Caco-2 (cell line): ENCODE measurements at regions not wholly inside any gene's neighbourhood (a gene's known extent, or its start where the extent isn't known, plus 50 kb on each side); places are given as distances from the start of the nearest gene placed in this dataset.

Experiments used
- BruUV-seq: library from RNA; stranded (reverse); fragments of 400-500 nt; replicated peaks from 2 replicates; lab custom pipeline; 2021; lab: Mats Ljungman, UMichigan
- CTCF ChIA-PET: fragments of 300-600 bp; sonication (Branson Sonifier 250); formaldehyde crosslinking; loops from one replicate; lab custom pipeline; 2022; ENCODE audit warnings: antibody characterized with exemption; lab: Charles Lee
- POLR2A ChIA-PET: fragments of 300-600 bp; sonication (Branson Sonifier 250); formaldehyde crosslinking; loops from one replicate; lab custom pipeline; 2022; ENCODE audit warnings: antibody characterized with exemption; lab: Charles Lee
- DNase-seq, 2 experiments: peaks; one replicate each; pipeline versions ENCODE4 v3.0.0 to v3.0.0-alpha.2; 2020 to 2022
- H3K27me3 ChIP-seq: replicated peaks from 2 replicates; pipeline ENCODE4 v1.6.0; 2011; ENCODE audit warnings: low read length; ENCODE audit not compliant: control insufficient read depth, insufficient read depth
- H3K36me3 ChIP-seq: 2 replicates; pipeline ENCODE4 v1.5.1; 2011; ENCODE audit warnings: low read length; ENCODE audit not compliant: control insufficient read depth, insufficient read depth
- H3K4me1 ChIP-seq: fragments of 250-450 bp; sonication (Bioruptor Pico); 2 replicates; pipeline ENCODE4 v1.5.1; 2020; ENCODE audit warnings: mild to moderate bottlenecking
- H3K4me3 ChIP-seq: 2 replicates; pipeline ENCODE4 v1.5.1; 2011; ENCODE audit warnings: low read depth, mild to moderate bottlenecking, control low read depth, low read length
- H3K9me3 ChIP-seq: fragments of 250-450 bp; sonication (Bioruptor Pico); 2 replicates; pipeline ENCODE4 v1.5.1; 2020; ENCODE audit warnings: mild to moderate bottlenecking, moderate library complexity
- H3K27ac Mint-ChIP-seq: one replicate; pipeline ENCODE4 v1.8.0; 2022; ENCODE audit warnings: mixed read lengths; ENCODE audit not compliant: unreplicated experiment
- H3K27me3 Mint-ChIP-seq: one replicate; pipeline ENCODE4 v1.8.0; 2022; ENCODE audit warnings: mixed read lengths; ENCODE audit not compliant: insufficient read depth, unreplicated experiment
- H3K36me3 Mint-ChIP-seq: one replicate; pipeline ENCODE4 v1.8.0; 2022; ENCODE audit warnings: mild to moderate bottlenecking, mixed read lengths; ENCODE audit not compliant: insufficient read depth, unreplicated experiment
- H3K4me1 Mint-ChIP-seq: one replicate; pipeline ENCODE4 v1.8.0; 2022; ENCODE audit warnings: low read depth, mixed read lengths; ENCODE audit not compliant: unreplicated experiment
- H3K4me3 Mint-ChIP-seq: one replicate; pipeline ENCODE4 v1.8.0; 2022; ENCODE audit warnings: mild to moderate bottlenecking, moderate library complexity, mixed read lengths; ENCODE audit not compliant: unreplicated experiment
- H3K9me3 Mint-ChIP-seq: one replicate; pipeline ENCODE4 v1.8.0; 2022; ENCODE audit warnings: mixed read lengths; ENCODE audit not compliant: unreplicated experiment
- intact Hi-C: fragments of 100-400 bp; cut with micrococcal nuclease; formaldehyde crosslinking; loops from one replicate; pipeline ENCODE4 v1.10.0; 2022; ENCODE audit not compliant: unreplicated experiment
- TF ChIP-seq, protein P1 (sequence below), 2 experiments: fragments of 200-600 bp in 1 of 2; IDR thresholded peaks; 1 replicate in 1 of 2; 2 replicates in 1 of 2; pipeline versions ENCODE4 v1.5.1 to v1.8.0; 2011 to 2022; ENCODE audit warnings: antibody characterized with exemption in 1 of 2, control low read depth in 1 of 2, inconsistent platforms in 1 of 2, low read depth in 1 of 2, low read length in 1 of 2, mild to moderate bottlenecking in 1 of 2, moderate library complexity in 1 of 2; ENCODE audit not compliant: insufficient read depth in 1 of 2, severe bottlenecking in 1 of 2, unreplicated experiment in 1 of 2

DNA sequence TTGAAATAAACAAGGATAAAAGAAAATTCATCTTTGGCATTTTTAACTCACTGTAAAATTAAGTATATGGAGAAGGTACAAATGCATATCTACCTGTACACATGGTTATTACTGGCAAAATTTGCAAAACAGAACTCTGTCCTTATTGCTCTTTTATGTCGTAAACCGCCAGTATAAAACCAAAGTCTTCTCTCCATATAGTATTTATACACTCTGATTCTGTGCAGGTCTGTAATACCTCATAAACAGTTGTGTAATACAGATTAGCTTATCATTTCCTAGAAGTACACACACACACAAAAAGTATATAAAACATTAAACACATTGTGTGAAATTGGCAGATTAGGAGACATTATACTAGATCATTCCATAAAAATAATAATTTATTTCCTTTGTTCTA is 406.6 kb upstream of the ANO3 start:
- Histone ChIP-seq H3K9me3 (peaks cover 4% of the 10 kb centered on the region; the same call in 1 of the 2 replicates), H3K4me3 (no peak overlapping the region), H3K4me1 (no peaks in the 10 kb centered on the region), H3K36me3 (no peaks in the 10 kb centered on the region), H3K27me3 (no peaks in the 10 kb centered on the region)
- TF ChIP-seq, protein P1, sequence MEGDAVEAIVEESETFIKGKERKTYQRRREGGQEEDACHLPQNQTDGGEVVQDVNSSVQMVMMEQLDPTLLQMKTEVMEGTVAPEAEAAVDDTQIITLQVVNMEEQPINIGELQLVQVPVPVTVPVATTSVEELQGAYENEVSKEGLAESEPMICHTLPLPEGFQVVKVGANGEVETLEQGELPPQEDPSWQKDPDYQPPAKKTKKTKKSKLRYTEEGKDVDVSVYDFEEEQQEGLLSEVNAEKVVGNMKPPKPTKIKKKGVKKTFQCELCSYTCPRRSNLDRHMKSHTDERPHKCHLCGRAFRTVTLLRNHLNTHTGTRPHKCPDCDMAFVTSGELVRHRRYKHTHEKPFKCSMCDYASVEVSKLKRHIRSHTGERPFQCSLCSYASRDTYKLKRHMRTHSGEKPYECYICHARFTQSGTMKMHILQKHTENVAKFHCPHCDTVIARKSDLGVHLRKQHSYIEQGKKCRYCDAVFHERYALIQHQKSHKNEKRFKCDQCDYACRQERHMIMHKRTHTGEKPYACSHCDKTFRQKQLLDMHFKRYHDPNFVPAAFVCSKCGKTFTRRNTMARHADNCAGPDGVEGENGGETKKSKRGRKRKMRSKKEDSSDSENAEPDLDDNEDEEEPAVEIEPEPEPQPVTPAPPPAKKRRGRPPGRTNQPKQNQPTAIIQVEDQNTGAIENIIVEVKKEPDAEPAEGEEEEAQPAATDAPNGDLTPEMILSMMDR (IDR thresholded peaks at IDR 0.05; ENCODE audit: insufficient read depth in 1 of 2, low read depth in 1 of 2, low read length in 1 of 2, severe bottlenecking in 1 of 2, unreplicated experiment in 1 of 2): no peak
- intact Hi-C loops: no loop called here
- Mint-ChIP-seq H3K36me3 (no peaks in the 10 kb centered on the region), H3K4me1 (no peaks in the 10 kb centered on the region), H3K9me3 (peaks cover 20% of the 10 kb centered on the region), H3K27ac (no peak overlapping the region), H3K27me3 (peaks cover 4% of the 10 kb centered on the region), H3K4me3 (no peak overlapping the region)
- CTCF ChIA-PET: no interaction called here
- POLR2A ChIA-PET: no interaction called here
- no TSS peak for BruUV-seq
- DNase-seq: no peak

DNA sequence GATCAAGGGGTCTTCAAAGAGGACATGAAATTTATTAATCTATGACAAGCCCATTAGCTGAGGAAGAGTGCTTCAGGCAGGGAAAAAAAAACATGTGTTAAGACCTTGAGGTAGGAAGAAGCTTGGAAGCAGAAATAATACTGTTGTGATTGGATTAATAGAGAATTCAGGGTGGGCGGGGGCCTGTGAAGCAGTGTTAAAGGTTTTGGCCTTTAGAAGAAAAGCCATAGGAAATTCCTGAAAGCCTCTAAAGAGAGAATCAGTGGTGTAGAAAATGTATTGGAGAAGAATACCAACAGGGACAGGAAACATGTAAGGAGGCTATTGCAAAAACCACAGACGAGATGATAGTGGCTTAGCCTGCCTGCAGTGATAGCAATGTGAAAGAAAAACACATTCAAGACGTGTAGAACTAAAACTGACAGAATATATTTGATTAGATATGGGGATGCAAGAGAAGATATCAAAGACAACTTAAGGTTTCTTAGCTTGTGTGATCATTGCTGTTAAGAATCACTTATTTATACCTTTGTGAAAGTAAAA is 404.4 kb upstream of the ANO3 start:
- no peaks in the 10 kb centered on the region for H3K36me3 Mint-ChIP-seq
- TF ChIP-seq, protein P1 (IDR thresholded peaks at IDR 0.05; ENCODE audit: insufficient read depth in 1 of 2, low read depth in 1 of 2, low read length in 1 of 2, severe bottlenecking in 1 of 2, unreplicated experiment in 1 of 2): no peak
- Histone ChIP-seq H3K9me3 (no peaks in the 10 kb centered on the region), H3K27me3 (no peaks in the 10 kb centered on the region), H3K36me3 (no peaks in the 10 kb centered on the region), H3K4me1 (no peaks in the 10 kb centered on the region), H3K4me3 (no peak overlapping the region)
- no peak overlapping the region for H3K27ac Mint-ChIP-seq
- DNase-seq: no peak
- ChIA-PET POLR2A (no interaction called here), CTCF (no interaction called here)
- intact Hi-C loops: no loop called here
- no peak overlapping the region for H3K4me3 Mint-ChIP-seq
- peaks cover 6% of the 10 kb centered on the region for H3K9me3 Mint-ChIP-seq
- no TSS peak for BruUV-seq
- H3K27me3 Mint-ChIP-seq: peaks cover 4% of the 10 kb centered on the region
- H3K4me1 Mint-ChIP-seq: no peaks in the 10 kb centered on the region

DNA sequence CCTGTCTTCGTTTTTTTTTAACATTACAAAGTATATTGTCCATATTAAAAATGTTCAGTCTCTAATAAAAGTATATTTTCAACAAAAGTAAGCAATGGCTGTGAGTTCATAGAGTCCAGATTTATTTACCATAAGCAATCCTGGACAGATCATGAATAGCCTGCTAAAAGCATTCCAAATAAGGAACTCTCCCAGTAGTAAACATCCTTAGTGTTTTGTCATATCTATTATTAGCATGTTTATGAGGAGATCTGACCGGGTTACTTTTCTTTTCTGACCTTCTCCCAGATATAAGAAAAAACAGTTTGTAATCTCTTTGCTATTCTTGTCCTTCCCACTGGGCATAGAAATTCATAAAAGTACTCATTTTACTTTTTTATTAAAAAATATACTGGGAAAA is 403.9 kb upstream of the ANO3 start:
- TF ChIP-seq, protein P1 (IDR thresholded peaks at IDR 0.05; ENCODE audit: insufficient read depth in 1 of 2, low read depth in 1 of 2, low read length in 1 of 2, severe bottlenecking in 1 of 2, unreplicated experiment in 1 of 2): no peak
- Histone ChIP-seq H3K36me3 (no peaks in the 10 kb centered on the region), H3K9me3 (no peaks in the 10 kb centered on the region), H3K4me3 (no peak overlapping the region), H3K27me3 (no peaks in the 10 kb centered on the region), H3K4me1 (no peaks in the 10 kb centered on the region)
- DNase-seq: no peak
- BruUV-seq: no TSS peak
- ChIA-PET POLR2A (no interaction called here), CTCF (no interaction called here)
- no peaks in the 10 kb centered on the region for H3K4me1 Mint-ChIP-seq
- intact Hi-C loops: no loop called here
- peaks cover 4% of the 10 kb centered on the region for H3K27me3 Mint-ChIP-seq
- H3K9me3 Mint-ChIP-seq: peaks cover under 1% of the 10 kb centered on the region
- H3K4me3 Mint-ChIP-seq: no peak overlapping the region
- no peaks in the 10 kb centered on the region for H3K36me3 Mint-ChIP-seq
- H3K27ac Mint-ChIP-seq: no peak overlapping the region
